ENCODE measurements at regions not wholly inside any gene's neighbourhood (a gene's known extent, or its start where the extent isn't known, plus 50 kb on each side); places are given as distances from the start of the nearest gene placed in this dataset.
A peak's percentile ranks its signal among the peaks of the same experiment; 100 is the strongest.
"Not testable (repeated sequence)": the region's sequence is repeated elsewhere in the genome, so short reads cannot be mapped to it uniquely, and the experiment has no call there.

DNA sequence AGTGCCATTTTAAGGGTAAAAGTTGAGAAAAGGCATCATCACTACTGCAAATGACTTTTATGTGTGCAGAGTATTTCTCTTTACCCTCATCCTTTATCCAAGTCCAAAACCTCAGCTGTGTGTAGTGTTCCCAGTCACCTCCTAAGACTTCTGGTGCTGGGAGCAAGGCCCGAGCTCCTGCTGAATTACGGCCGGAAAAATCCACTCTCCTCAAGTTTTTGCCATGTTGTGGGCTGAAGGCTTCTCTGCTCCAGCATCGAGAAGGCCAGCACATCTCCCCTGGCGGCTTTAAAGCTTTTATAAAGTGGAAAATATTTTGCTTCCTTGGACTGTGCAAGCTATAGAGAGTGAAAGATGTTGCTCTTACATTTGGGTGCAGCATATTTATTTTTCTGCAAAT is 153.2 kb upstream of the THBS2 start:
- DNase-seq (ENCODE audit: low read depth in 2 of 2): no peak

DNA sequence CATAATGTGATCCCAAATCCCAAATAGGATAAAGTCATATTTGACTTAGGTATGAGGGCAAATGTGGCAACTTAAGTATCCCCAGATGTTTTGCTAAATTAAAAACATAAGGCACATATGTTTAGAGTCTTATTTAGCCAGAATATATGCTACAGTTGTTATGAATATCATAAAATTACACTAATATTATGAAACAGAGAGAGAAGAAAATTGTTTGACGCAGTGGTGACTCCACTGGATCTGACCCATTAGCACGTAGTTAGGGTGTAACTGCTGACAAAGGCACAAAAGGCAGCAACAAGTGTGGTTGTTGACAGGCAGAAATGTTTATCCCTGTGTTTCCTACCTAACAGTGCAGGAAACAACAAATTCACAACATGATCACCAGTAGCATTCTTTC is 152.4 kb upstream of the THBS2 start:
- DNase-seq (ENCODE audit: low read depth in 2 of 2): peak in 1 of 2 experiments; percentile 27

DNA sequence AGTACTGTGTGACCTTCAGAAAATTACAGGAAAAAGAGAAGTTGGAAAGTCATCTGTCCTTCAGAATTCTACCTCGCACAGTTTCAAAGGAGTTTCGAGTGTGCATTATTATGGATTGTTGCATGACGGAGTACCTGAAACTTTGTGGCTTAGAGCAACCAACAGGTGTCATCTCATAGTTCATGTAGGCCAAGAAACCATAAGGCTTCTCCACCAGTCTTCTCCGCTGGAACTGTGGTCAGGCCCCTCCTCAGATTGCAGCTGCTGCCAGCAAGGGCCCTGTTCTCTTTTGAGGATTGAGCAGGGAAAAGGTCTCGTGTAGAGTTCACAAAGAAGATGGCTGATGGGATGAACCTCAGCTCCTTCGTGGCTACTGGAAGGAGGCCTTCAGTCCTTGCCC is 151.2 kb upstream of the THBS2 start:
- DNase-seq (ENCODE audit: low read depth in 2 of 2): no peak

DNA sequence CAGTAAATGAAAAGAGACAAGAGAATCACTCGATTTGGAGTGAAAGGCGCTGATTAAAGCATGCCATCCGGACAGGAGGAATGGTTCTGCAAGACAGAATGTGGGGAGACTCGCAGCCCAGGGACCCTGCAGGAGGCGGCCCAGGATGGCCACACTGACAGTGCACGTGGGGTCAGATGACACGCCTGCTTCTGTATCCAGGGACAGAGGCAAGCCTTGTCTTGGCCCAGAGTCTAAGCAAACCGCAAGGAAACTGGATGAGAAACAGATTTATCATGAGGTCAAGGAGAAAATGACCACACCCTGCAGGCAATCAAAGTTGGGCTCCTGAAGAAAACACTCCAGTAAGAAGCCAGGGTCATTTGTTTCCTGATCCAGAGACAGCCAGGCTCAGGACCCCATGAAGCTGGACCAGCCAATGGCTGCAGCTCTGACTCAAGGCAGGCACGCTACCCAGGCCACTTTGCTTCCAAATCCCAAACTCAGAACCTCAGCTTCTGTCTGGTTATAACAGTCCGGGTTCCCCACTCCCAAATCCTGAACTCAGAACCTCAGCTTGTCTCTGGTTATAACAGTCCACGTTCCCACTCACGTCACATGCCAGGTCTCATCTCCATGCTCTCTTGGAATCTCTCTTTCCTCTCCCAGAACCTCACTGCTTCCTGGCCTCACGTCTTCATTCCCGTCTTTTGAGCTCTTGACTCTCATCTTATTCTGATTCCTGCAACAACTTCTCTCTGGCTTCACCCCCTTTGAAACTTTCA is 144.9 kb upstream of the THBS2 start:
- no peak for DNase-seq (ENCODE audit: low read depth in 2 of 2)

DNA sequence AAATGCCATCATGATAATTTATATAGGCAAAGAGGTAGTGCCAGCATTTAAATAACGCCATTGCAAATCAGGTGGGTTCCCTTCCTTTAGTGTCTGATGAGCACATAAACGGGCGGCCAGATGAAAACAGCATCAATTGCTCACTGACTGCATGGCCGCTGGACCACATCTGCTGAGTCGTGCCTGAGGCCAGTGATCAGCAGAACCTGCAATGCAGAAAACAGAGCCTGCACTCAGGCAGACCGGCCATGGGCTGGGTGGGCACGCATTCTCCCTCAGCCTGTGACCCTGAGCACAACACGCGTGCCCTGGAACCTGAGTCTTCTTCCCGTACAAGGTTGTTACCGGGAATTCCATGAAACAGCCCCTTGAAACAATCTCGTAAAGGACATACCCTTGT is 144.0 kb upstream of the THBS2 start:
- no peak for DNase-seq (ENCODE audit: low read depth in 2 of 2)

DNA sequence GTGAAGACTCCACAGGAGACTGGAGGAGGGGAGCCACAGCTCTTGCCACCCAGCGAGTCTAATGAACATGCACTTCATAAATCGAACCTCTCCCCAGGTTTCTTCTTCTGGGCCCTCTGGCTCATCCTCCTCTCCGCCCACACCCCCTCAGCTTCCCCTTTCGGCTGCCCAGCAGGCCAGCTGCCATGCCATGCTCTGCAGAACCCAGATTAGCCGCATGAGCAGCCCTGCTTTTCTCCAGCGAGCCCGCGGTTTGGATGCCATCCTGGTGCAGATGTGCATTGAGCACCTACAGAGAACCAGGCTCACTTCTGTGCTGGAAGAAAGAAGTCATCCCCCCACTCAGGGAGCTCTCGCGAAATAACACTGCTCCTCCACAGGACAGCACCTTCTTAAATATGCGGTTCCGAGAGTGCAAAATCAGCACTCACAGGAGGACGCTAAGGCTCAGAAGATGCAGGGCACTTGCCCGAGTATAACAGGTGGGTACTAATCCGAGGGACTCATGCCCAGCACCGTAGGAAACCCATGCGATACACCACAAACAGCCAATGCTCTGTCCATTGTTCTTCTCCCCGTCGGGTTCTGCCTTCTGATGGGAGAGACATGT is 143.0 kb upstream of the THBS2 start:
- DNase-seq (ENCODE audit: low read depth in 2 of 2): no peak

DNA sequence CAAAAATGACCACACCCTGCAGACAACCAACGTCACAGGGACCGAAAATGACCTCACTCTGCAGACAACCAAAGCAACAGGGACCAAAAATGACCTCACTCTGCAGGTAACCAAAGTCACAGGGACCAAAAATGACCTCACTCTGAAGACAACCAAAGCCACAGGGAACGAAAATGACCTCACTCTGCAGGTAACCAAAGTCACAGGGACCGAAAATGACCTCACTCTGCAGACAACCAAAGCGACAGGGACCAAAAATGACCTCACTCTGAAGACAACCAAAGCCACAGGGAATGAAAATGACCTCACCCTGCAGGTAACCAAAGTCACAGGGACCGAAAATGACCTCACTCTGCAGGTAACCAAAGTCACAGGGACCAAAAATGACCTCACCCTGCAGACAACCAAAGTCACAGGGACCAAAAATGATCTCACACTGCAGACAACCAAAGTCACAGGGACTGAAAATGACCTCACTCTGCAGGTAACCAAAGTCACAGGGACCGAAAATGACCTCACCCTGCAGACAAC is 142.4 kb upstream of the THBS2 start:
- not testable (repeated sequence) for DNase-seq (ENCODE audit: low read depth in 2 of 2)

DNA sequence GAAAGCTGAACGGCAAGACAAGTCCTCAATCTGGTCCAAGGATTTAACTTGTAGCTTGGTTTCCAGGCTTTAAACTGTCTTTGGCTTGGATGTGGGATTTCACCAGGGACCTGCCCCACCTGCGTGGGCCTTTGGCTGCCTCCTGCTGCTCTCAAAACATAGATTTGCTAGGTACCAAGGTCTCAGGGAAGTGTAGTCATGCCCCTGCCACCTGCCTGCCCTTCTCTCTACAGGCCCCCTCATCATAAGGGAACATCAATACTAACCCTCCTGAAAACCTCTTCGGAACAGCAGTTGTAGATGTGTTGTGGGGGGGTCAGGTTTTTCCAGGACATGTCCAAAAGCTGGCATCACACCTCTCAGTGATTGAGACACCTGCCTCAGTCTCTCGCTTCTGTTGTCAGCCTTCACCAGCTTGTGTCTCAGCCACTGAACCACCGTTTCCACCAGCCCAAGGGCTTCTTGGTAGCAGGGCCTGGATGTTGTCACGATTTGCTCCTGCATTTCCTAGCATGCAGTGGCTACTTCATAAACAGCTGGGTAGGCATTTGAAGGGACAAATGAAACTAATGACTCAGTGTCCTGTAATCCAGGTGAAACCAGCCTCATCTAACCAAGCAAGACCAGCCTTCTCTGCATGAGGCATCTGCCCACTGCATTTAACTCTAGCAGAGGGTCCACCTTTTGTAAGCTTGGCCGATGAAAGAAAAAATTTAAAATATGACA is 141.6 kb upstream of the THBS2 start:
- DNase-seq (ENCODE audit: low read depth in 2 of 2): no peak

DNA sequence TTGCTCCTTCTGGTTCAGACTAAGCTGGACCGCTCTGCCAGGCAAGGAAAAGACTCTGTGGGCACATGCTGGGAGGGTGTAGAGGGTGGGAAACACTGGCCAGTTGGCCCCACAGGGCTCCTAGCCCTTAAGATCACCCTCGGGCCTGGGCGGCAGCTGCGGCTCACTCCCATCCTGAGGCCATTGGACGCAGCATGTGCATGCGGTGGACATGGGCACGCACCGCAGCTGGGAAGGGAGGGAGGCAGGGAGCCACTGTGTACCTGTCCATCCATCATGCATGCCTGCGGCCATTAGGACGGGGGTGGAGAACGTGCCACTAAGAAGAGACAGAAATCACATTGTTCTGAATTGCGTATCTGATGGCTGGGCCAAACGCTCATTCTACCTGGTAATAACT is 140.1 kb upstream of the THBS2 start:
- no peak for DNase-seq (ENCODE audit: low read depth in 2 of 2)

DNA sequence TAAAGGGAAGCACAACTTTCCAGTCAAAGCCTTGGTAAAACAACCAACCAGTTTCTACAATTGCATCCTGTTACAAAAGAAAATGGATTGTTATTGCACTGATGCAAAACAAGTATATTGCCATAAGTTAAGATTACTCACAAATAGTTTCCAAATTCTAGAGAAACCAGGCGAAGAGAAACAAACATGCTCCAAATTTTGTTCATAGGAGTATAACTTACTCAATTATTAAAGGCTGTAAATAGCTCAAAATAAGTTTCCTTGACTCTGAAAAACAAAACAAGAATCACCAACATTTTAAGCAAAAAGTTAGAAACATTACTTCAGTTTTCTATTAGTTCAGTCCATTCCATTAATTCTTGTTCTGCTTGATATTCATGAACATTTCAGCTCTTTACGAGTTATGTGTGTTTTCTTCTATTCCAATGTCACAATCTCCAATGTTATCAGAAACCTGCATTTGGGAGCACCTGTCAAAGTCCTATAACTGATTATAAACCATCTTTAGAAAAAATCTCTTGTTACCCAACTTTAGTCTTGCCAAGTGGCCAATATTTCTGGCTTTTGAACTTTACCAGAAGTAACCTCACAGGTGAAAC is 137.9 kb upstream of the THBS2 start:
- DNase-seq (ENCODE audit: low read depth in 2 of 2): no peak

DNA sequence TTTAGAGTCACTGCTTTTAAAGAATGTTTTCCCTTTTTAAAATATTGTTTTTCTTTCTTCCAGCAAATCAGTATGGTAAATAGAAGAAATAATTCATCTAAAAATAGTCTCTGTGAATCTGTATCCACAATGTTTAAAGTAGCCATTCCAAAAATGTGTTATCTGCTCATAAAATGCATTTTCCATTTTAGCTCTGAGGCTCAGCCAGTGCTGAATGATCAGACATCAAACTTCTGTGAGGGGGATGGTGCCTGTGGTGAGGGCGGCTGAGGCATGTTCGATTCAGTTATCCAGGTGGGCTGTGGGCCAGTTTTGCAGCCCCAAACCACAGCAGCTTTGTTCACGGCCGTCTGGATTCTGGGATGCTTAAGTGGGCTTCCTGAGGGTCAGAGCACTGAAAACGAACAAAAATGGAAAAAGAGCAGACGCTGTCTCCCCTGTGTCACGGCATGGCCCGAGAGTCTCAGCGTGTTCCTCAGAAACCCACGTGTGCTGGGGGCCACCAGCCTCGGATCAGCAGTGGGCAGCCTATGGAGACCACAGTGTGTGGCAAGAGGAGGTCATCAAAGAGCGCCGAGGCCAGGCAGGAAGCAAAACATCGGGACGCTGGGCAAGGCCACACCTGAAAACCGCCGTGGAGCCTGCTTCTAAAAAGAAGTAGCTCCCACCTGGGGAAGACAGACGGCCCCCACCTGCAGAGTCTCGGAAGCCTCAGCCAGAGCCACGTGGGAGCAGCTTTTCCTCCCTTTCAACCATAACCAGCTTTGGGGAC is 134.9 kb upstream of the THBS2 start:
- DNase-seq (ENCODE audit: low read depth in 2 of 2): no peak

DNA sequence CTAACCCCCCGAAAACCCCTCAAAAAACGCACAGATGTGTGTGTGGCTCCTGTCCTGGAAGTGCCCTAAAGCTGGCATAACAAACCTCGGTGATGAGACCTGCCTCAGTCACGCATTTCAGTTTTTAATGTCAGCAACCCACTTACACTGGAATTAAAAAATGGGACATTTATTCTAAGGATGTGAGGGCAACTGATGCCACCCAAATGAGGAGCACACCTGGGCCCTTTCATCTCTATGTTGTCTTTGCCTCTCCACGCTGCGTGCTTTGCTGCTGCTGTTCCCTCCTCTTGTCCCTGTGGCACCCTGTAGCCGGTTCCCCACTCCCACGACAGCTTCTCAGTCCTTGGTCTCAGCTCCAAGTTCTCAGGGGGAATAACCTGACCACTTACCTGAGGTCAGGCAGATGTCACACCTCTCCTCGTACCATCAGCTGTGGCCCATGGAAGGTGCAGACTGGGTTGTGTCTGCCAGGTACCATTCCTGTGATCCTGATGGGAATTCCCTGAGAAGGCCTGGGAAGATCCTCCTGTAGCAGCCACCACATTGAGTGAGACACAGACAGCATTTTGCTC is 134.2 kb upstream of the THBS2 start:
- DNase-seq (ENCODE audit: low read depth in 2 of 2): no peak

DNA sequence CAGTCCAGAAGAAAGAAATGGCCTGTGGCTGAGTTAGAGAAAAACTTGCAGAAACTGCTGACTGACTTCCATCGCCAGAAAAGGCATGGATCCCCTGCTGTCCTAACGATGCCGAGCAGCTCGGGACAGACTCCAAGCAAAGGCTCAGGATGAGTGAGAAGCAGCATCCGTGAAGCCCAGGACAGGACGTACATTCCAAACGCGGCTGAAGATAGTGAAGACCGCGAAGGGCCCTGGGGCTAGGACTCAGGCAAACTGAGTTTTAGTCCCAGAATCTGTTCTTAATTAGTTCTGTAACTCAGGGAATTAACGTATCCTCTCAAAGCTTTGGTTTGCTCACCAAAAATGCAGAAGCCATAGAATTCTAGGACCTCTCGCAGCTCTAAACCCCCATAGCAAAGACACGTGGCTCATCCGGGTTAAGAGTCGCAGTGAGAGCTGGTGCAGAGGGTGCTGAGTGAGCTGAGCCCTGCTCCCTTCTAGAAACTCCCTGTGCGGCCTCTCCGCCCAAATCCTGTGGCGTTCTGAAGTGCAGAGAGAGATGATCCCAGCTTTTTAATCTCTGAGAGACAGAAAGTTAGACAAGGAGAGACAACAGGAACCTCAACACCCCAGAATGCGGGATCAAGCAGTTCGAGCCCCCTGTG is 132.9 kb upstream of the THBS2 start:
- peak; percentile 88 to 91 for DNase-seq (ENCODE audit: low read depth in 2 of 2)

DNA sequence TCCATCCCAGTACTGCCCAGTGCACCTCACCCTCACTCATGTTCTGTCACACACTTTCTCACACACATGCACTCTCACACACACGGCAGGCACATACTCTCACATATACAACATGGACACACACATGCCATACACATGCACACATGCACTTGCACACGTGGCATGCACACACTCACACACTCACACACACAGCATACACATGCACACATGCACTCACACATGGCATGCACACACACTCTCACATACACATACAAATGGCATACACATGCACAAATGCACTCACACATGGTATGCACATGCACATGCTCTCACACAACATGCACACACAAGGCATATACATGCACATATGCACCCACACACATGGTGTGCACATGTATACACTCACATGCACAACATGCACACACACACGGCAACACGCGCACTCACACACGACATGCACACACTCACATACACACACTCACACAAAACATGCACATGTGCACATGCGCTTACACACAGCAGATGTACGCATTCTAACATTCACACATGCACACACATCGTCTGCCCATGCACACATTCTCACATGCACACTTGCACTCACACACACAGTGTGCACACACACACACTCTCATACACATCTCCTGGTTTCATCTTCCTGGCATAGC is 131.7 kb upstream of the THBS2 start:
- no peak for DNase-seq (ENCODE audit: low read depth in 2 of 2)

DNA sequence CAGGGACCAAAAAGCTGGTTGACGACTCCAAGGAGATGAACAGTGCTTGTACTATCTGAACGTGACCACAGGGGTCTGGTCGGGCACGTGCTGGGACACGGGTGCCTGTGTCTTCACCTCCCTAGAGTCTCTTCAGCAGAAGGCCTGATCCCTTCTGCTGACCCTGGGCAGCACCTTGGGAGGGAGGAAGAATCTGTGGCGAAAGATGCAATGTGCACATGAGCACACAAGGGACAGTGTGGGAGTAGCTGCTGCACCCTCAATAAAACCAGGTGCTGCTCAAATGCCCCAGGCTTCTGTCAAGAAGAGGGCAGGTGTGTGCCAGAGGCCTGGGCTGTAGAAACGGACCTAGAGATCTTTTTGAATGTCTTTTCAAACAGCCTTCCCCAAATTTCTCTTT is 130.6 kb upstream of the THBS2 start:
- no peak for DNase-seq (ENCODE audit: low read depth in 2 of 2)

DNA sequence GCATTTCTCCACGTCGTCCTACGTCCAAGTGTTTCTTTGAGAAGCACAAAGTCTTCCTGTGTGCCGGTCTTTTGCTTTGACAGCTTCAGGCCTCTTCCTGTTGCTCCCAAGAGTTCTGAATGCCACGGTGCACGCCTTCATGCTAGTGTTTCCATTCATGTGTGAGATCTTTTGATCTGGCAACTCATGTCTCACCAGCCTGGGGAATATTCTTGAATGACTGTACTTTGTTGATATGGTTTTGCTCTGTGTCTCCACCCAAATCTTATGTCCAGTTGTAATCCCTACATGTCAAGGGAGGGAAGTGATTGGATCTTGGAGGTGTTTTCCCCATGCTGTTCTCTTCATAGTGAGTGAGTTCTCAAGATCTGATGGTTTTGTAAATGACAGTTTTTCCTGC is 129.6 kb upstream of the THBS2 start:
- DNase-seq (ENCODE audit: low read depth in 2 of 2): no peak

DNA sequence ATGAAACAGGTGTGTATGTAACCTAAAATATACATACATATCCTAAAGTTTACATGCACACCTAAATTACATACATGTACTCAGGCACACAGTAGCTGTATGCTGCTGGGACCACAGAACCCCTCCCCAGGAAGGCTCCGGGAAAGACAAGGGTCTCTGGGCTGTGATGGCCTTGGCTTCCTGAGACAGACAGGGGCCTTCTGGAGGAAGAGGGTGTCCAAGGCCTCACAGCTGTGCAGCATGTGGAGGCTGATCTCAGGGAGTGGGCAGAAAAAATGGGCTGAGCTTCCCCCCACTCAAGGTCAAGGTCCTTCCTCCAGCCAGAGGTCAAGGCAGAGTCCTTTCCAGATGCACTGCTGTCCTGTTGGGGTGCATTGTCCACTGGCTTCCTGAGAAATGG is 129.1 kb upstream of the THBS2 start:
- DNase-seq (ENCODE audit: low read depth in 2 of 2): no peak

DNA sequence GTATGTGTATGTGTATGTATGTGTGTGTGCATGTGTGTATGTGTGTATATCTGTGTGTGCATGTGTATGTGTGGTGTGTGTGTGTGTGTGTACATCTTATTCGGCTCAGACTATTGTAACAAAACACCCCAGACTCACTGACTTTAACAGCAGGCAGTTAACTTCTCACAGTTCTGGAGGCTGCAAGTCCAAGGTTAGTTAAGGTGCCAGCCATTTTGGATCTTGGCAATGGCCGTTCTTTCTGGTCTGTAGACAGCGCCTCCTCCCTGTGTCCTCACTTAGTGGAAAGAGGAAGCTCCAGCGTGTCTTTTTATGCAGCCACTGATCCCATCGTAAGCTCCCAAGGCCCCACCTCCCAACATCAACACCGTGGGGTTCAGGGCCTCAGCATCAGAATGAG is 128.3 kb upstream of the THBS2 start:
- no peak for DNase-seq (ENCODE audit: low read depth in 2 of 2)

DNA sequence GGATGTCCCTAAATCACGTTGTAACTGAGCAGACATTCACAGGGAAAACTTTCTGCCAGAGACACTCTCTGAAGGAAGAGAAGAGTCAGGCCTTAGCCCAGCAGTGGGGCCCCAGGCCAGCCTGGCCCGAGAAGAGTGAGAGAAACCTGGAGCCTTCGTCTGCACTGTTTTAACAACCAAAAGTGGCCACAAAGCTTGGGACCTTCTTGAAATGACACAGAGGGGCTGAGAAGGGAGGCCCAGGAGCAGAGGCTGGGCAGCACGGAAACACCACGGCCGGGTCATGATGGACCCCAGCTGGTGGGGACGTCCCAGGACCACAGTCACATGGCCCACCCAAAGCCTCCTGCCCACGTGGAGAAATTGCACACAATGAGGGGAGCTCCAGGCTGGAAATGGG is 126.8 kb upstream of the THBS2 start:
- DNase-seq (ENCODE audit: low read depth in 2 of 2): no peak

DNA sequence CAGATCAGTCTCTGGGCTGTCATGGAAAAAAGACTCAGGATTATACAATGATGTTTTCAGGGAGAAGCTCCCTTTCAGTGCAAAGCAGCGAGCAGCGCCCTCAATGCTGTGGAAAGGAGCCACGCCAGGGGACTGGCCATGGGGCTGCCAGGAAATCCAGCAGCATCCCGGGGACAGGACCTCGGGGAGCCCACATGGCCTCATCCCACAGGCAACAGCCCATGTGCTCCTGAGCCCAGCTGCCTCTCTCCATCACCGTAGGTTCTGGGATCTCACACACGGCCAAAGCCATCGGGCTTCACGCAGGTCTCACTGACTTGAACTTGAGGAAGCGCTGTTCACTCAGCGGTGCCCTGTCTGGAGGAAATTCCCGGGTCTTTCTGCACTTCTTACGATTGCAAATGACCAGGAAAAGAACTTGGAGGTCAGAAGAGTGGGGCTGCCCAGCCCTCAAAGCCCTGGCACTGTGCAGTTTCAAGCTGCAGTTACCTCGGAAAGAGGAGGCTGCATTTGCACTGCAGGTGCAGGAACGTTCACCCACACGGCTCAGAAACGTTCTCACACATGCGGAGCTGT is 125.9 kb upstream of the THBS2 start:
- DNase-seq (ENCODE audit: low read depth in 2 of 2): no peak
